SK-N-MC (cell line): ENCODE measurements at regions not wholly inside any gene's neighbourhood (a gene's known extent, or its start where the extent isn't known, plus 50 kb on each side); places are given as distances from the start of the nearest gene placed in this dataset.
"Not testable (repeated sequence)": the region's sequence is repeated elsewhere in the genome, so short reads cannot be mapped to it uniquely, and the experiment has no call there.

Experiments used
- DNase-seq: peaks from one replicate; pipeline ENCODE4 v3.0.0-alpha.2; 2011; ENCODE audit warnings: low read depth, low spot score
- H3K27ac ChIP-seq: fragments of 200-600 bp; sonication (generic); 2 replicates; pipeline ENCODE4 v1.5.1; 2016; ENCODE audit warnings: mixed run types
- H3K36me3 ChIP-seq: fragments of 200-600 bp; sonication (generic); 2 replicates; pipeline ENCODE4 v1.6.1; 2017; ENCODE audit warnings: antibody characterized with exemption, low read length, mixed read lengths; ENCODE audit not compliant: insufficient read depth
- H3K4me3 ChIP-seq: fragments of 200-600 bp; sonication (generic); 2 replicates; pipeline ENCODE4 v1.5.1; 2016
- H3K9ac ChIP-seq: fragments of 200-600 bp; sonication (generic); 2 replicates; pipeline ENCODE4 v1.8.0; 2017; ENCODE audit warnings: mixed run types, mixed read lengths; ENCODE audit not compliant: insufficient read length
- H3K9me3 ChIP-seq: fragments of 200-600 bp; sonication (generic); 2 replicates; pipeline ENCODE4 v1.6.1; 2017; ENCODE audit warnings: low read depth, mild to moderate bottlenecking, antibody characterized with exemption, low read length, moderate library complexity, mixed read lengths
- EZH2 ChIP-seq: fragments of 200-600 bp; sonication (generic); IDR thresholded peaks from one replicate; pipeline ENCODE4 v1.6.1; 2017; ENCODE audit warnings: antibody characterized with exemption
- FOXP2 ChIP-seq: optimal IDR thresholded peaks from 2 replicates; pipeline ENCODE3; 2011; ENCODE audit warnings: mild to moderate bottlenecking, moderate library complexity; ENCODE audit not compliant: insufficient read depth; ENCODE audit errors: extremely low read length, control extremely low read depth
- POLR2AphosphoS5 ChIP-seq: IDR thresholded peaks from 2 replicates; pipeline ENCODE4 v1.6.1; 2012; ENCODE audit warnings: mild to moderate bottlenecking, low read depth, low read length, borderline replicate concordance

- no peak for DNase-seq
- Histone ChIP-seq H3K9me3 (no peaks in the 10 kb centered on the region), H3K36me3 (no peaks in the 10 kb centered on the region), H3K4me3 (no peak overlapping the region), H3K9ac (no peak overlapping the region), H3K27ac (no peak overlapping the region)
- TF ChIP-seq POLR2AphosphoS5: no peak
- no peak for TF ChIP-seq FOXP2
- TF ChIP-seq EZH2: no peak
Observed at GRCh38 chr14:71449316-71450055, 482.7 kb upstream of the RGS6 start.

GRCh38 chr14:71451501-71451900 is 480.7 kb upstream of the RGS6 start:
- no peak overlapping the region for H3K4me3 ChIP-seq

GRCh38 chr14:71452539-71452938 is 479.7 kb upstream of the RGS6 start:
- Histone ChIP-seq H3K4me3 (no peak overlapping the region), H3K9ac (no peak overlapping the region), H3K36me3 (no peaks in the 10 kb centered on the region), H3K27ac (no peak overlapping the region), H3K9me3 (no peaks in the 10 kb centered on the region)
- DNase-seq: no peak
- TF ChIP-seq POLR2AphosphoS5: no peak
- no peak for TF ChIP-seq EZH2
- no peak for TF ChIP-seq FOXP2

More at GRCh38 chr14:71451501-71451900, 480.7 kb upstream of the RGS6 start:
- Histone ChIP-seq H3K27ac (no peak overlapping the region), H3K9ac (no peak overlapping the region), H3K9me3 (no peaks in the 10 kb centered on the region), H3K36me3 (no peaks in the 10 kb centered on the region)
- no peak for TF ChIP-seq POLR2AphosphoS5
- TF ChIP-seq FOXP2: no peak
- no peak for TF ChIP-seq EZH2
- DNase-seq: no peak

GRCh38 chr14:71452987-71453386 is 479.2 kb upstream of the RGS6 start:
- Histone ChIP-seq H3K9ac (no peak overlapping the region), H3K36me3 (no peaks in the 10 kb centered on the region), H3K27ac (no peak overlapping the region), H3K4me3 (no peak overlapping the region), H3K9me3 (no peaks in the 10 kb centered on the region)
- DNase-seq: no peak
- TF ChIP-seq FOXP2: no peak
- no peak for TF ChIP-seq POLR2AphosphoS5
- TF ChIP-seq EZH2: no peak

- Histone ChIP-seq H3K36me3 (peaks cover 7% of the 10 kb centered on the region; the same call in 1 of the 2 replicates), H3K9me3 (no peaks in the 10 kb centered on the region), H3K9ac (no peak overlapping the region), H3K27ac (no peak overlapping the region), H3K4me3 (no peak overlapping the region)
- no peak for DNase-seq
- TF ChIP-seq POLR2AphosphoS5 (no peak), FOXP2 (no peak)
Observed at GRCh38 chr14:71454010-71454409, 478.2 kb upstream of the RGS6 start.

GRCh38 chr14:71454513-71455332 is 477.5 kb upstream of the RGS6 start:
- H3K4me3 ChIP-seq: no peak overlapping the region
- H3K27ac ChIP-seq: peak overlapping the region; percentile 40
- peaks cover 7% of the 10 kb centered on the region for H3K36me3 ChIP-seq
- H3K9me3 ChIP-seq: no peaks in the 10 kb centered on the region
- no peak overlapping the region for H3K9ac ChIP-seq
- TF ChIP-seq FOXP2 (no peak), EZH2 (no peak), POLR2AphosphoS5 (no peak)
- no peak for DNase-seq

GRCh38 chr14:71460091-71460490 is 472.1 kb upstream of the RGS6 start:
- no peak overlapping the region for H3K27ac ChIP-seq
- peaks cover 42% of the 10 kb centered on the region for H3K36me3 ChIP-seq
- no peak for DNase-seq
- no peaks in the 10 kb centered on the region for H3K9me3 ChIP-seq
- TF ChIP-seq EZH2 (no peak), POLR2AphosphoS5 (no peak), FOXP2 (no peak)
- no peak overlapping the region for H3K9ac ChIP-seq
- no peak overlapping the region for H3K4me3 ChIP-seq

- DNase-seq, H3K27ac ChIP-seq, H3K9ac ChIP-seq, H3K4me3 ChIP-seq, H3K9me3 ChIP-seq: not testable (repeated sequence)
- H3K36me3 ChIP-seq: peaks cover 46% of the 10 kb centered on the region
Observed at GRCh38 chr14:71461617-71462016, 470.6 kb upstream of the RGS6 start.

- no peak for TF ChIP-seq POLR2AphosphoS5
- TF ChIP-seq EZH2: no peak
- TF ChIP-seq FOXP2: no peak
- DNase-seq: no peak
Observed at GRCh38 chr14:71463807-71464206, 468.4 kb upstream of the RGS6 start.

More at GRCh38 chr14:71463807-71464206, 468.4 kb upstream of the RGS6 start:
- Histone ChIP-seq H3K9ac (no peak overlapping the region), H3K27ac (no peak overlapping the region), H3K4me3 (no peak overlapping the region), H3K36me3 (peaks cover 43% of the 10 kb centered on the region; the same call in 1 of the 2 replicates), H3K9me3 (no peaks in the 10 kb centered on the region)
